ENCODE measurements at regions not wholly inside any gene's neighbourhood (a gene's known extent, or its start where the extent isn't known, plus 50 kb on each side); places are given as distances from the start of the nearest gene placed in this dataset.
A peak's percentile ranks its signal among the peaks of the same experiment; 100 is the strongest.
"Not testable (repeated sequence)": the region's sequence is repeated elsewhere in the genome, so short reads cannot be mapped to it uniquely, and the experiment has no call there.

DNA sequence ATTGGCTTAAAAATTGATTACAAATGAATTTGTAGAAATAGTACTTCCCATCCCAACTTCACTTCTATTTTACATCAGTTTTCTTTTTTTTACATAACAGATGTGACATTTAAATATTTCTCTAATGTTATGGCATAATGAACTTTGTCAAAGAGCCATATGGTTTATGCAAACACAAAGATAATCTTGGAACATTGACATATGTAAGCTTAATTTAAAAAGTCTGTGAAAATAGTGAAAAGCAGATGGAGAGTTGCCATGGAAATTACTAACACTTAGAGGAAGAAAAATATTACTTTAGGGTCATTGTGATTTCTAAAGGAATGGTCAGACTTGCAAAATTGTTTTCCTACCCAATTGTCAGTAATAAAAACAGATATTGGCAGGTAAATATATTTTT is 232.4 kb downstream of the AEBP2 start:
- DNase-seq = no peak

DNA sequence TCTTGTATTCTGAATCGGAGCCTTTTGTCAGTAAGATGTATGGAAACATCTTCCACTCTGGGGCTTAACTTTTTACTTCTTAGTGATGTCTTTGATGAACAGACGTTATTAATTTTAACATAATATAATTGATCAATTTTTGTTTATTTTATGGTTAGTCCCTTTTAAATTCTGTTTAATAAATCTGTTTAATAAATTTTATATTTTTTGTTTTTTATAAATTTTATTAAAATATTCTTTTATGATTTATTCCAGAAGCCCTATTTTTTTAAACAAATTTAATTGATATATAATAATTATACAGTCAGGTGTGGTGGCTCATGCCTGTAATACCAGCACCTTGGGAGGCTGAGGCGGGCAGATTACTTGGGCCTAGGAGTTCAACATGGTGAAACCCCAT is 235.1 kb downstream of the AEBP2 start:
- DNase-seq = no peak

DNA sequence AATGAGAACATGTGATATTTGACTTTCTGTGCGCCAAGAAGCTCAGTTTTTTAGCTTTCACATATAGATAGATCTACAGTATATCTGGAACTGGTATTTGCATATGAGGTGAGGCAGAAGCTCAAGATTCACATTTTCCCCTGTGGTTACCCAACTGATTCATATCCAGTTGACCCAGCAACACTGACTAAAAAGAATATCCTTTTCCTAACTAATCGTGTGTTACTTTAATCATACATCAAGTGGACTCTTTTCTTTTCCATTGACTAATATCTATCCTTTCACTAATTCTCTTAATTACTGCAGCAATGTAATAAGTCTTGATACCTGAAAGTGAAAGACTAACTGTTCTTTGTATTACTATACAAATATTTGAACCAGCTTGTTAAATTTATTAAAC is 236.1 kb downstream of the AEBP2 start:
- no peak for DNase-seq

DNA sequence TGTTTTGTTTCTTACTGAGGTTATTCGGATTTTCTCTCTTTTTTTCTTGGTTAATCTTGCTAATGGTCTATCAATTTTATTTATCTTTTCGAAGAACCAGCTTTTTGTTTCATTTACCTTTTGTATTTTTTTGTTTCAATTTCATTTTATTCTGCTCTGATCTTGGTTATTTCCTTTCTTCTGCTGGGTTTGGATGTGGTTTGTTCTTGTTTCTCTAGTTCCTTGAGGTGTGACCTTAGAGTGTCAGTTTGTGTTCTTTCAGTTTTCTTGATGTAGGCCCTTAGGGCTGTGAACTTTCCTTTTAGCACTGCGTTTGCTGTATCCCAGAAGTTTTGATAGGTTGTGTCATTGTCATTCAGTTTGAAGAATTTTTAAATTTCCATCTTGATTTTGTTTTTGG is 239.2 kb downstream of the AEBP2 start:
- not testable (repeated sequence) for DNase-seq

DNA sequence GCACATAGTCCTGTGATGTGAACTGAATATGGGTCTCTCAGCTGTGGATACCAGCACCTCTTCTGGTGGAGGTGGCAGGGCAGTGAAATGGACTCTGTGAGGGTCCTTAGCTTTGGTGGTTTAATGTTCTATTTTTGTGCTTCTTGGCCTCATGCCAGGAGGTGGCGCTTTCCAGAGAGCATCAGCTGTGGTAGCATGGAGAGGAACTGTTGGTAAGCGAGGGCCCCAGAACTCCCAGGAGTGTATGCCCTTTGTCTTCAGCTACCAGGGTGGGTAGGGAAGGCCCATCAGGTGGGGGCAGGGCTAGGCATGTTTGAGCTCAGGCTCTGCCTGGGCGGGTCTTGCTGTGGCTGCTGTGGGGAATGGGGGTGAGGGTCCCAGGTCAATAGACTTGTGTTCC is 241.7 kb downstream of the AEBP2 start:
- no peak for DNase-seq

DNA sequence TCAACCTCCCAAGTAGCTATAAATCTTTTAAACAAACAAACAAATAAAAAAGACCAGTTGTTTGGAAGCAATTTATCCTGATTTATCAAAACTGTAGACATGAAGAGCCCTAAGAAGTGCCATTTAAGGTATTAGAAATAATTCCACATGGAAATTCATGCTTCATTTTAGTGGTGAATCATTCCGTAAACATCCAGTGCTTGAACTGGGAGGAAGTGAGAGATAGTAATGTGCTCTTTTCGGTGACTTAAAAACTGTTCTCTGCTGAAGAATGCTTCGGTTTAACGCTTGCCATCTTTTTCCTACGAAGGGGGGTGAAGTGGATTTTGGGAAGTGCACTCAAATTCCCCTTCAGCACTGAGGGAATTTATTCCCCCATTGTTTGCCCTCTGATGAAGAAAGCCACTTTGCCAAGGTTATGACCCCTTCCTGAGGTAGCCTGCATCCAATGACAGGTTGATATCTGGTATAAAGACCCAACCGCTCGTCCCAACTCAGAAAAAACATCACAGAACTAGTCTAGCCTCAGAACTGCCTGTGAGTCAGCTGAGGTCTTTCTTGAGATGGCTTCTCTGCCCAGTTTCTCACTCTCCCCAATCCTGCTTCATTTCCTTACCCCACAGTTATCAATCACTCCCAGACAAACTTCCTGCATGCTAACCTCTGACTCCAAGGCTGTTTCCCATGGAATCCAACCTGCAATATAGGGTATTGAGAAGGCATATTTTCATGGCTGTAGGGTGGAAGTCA is 244.1 kb downstream of the AEBP2 start:
- DNase-seq = no peak

DNA sequence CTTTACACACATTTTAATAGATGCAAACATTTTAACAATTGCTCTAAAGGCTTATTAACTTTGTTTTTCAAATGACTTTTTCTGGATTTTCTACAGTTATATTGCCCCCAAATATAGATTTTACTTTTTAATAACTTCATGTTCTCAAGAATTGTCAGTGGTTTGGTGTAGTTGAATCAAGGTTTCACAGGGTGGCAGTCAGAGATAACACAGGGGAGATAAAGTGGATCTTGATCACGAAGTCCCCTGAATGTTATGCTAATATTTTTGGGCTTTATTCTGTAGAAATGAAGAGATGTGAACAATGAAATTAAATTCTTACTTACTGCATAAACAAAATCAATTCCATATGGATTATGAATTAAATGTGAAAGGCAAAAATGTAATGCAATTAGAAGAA is 248.1 kb downstream of the AEBP2 start:
- DNase-seq = no peak

DNA sequence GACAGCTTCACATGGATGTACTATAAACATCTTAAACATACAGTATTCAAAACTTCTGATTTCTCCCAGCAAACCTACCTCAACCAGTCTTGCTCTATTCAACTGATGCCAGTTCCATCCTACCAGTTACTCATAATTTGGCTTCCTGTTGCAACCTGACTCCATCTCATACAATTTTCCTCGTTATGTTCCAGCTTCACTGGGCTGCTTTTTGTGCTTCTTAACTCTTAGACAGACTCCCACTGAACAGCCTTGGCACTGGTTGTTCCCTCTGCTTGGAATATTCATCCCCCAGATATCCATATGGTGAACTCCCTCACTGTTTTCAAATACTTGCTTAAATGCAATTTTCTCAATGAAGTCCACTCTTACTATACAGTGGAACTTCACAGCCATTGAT is 249.2 kb downstream of the AEBP2 start:
- DNase-seq = no peak

DNA sequence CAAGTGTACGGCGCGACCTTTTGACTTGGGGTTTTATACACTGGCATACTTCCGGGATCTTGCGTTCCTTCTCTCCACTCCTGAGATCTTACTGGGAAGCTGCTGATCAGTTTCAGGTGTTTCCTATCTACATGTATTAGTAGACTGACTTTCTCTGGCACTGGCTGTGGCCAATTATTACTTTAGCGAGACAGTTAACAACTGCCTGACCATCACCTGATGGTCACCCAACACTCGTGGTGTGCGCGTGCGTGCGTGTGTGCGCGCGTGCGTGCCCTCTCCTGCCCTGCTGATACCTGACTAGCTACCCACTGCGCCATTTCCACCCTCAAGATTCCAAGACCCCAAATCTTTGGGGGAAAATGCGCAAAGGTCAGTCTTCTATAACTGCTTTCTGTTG is 249.9 kb downstream of the AEBP2 start:
- DNase-seq = no peak

DNA sequence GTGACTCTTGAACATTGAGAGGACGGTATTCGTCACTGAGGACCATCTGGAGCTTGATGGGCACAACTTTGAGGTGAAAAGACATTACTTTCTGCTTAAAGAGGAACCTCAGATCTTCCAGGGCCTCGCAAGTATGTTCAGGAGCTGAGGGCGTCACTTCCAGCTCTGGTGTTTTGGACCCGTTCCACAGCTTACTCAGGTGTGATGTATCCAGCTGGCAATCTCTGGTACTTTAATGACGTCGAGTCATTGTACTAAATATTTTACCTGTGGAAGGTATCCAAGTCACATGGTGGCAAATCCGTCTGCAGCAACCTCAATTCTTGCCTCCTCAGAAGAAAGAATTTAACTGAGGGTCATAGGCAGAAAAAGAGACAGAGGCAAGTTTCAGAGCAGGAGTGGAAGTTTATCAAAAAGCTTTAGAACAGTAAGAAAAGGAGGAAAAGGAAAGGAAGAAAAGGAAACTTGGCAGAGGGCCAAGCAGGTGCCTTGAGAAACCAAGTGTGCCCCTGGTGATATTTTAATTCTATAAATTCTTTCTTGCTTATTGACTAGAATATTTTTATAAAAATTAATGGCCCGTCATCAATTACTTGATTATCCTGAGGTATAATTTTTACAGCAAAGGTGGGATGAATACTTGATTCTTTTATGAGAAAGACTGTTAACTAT is 250.6 kb downstream of the AEBP2 start:
- no peak for DNase-seq

DNA sequence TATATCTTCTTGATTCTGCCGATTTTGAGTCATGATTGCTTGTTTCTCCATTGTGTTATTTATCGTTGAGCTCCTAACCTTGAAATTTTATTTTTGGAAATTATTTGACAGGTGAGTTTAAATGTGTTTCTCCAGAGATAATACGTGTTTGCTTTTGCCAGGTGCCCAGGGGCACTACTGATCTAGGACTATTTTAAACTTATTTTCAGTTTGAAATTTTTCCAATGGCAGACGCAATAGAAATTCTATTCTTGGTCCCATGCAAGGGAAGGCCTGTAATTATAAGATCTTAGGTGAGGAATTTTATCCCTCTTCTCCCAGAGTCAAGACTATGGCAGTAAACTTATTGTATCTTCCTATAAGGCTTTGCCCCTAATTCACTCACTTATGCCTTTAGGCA is 252.8 kb downstream of the AEBP2 start:
- no peak for DNase-seq

DNA sequence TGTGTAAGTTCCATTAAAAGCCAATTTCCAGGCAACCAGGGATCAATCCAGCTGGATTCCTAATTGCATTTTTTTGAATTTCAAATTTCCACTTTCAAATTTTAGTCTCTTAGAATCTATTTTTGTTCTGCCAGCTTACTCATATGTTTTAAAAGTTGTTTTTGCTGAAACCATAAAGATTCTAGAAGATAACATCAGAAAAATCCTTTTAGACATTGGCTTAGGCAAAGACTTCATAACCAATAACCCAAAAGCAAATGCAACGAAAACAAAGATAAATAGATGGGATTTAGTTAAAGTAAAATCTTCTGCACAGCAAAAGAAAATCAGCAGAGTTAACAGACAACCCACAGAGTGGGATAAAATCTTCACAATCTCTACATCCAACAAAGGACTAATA is 253.3 kb downstream of the AEBP2 start:
- DNase-seq = no peak

DNA sequence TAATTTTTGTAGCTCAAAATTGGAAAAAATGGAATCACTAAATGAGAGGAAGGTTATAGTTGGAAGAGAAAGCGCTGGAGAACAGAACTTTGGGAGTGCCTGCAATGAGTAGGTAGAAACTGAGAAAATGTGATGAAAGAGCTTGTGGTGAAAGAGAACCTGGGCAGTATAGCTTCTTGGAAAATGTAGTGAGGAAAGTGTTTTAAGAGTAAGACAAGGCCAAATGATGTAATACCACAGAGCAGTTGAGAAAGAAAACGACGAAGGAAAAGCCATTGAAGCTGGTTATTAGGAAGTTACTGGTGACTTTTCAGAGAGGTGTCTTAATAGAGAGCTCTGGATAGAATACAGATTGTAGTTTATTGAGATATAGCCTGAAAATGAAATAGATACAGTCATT is 255.3 kb downstream of the AEBP2 start:
- no peak for DNase-seq

DNA sequence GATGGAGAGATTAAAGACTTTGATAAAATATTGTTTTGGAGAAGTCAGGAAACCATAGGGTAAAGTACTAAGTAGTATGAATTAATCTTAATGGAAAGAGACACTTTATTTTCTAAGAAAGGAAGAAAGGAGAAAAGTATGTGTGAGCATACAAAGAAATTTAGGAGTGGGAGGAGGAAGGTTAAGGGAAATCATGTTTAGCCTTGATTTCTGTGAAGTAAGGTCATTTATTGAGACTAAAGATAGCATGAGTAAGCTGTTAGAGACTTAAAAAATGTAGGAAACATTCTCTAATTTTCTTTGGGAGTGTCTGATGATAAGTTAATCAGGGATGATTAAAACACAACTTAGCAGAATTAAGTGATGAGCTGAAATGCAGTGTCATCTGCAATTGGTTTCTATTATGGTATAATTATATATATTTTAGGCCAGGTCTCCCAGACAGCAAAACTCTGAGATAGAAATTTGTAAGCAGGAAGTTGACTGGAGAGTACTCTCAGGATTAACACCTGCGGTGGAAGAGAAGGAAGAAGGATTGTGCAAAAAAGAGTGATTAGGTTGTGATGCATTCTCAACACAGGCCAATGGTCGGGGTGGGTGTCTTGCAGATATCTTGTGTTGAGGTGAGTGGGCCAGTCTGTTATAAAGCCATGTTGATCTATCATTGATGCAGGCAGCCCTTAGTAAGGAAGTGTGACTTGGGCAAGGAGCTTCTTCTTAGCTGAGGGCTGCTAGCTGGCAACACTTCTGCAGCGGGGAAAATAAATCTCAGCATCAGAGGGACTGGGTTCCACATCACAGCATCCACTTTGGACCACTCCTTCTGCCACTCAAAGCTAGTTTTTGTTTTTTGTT is 256.2 kb downstream of the AEBP2 start:
- no peak for DNase-seq

DNA sequence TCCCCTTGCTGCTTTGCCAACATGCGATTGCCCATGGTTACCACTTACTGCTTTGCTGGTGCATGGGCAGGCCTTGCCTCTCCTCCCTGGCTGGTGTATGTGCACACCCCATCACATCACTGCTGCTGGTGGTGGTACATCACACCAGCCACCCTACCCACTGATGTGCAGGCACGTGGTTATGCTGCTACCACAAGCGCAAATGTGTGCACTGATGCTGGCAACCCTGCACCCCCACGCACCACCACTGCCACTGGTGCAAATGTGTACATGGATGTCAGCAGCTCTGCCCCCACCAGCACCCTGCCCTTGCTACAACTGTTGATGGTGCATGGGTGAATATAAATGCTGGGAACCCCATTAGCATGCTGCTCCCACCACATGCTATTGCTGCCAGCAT is 261.7 kb downstream of the AEBP2 start:
- no peak for DNase-seq

DNA sequence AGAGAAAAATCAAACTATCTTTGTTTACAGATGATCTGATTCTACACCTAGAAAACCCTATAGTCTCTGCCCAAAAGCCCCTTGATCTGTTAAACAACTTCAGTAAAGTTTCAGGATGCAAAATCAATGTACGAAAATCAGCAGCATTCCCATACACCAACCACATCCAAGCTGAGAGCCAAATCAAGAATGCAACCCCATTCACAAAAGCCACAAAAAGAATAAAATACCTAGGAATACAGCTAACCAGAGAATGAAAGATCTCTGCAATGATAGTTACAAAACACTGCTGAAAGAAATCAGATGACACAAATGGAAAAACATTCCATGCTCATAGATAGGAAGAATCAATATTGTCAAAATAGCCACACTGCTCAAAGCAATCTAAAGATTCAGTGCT is 265.7 kb downstream of the AEBP2 start:
- DNase-seq = no peak

DNA sequence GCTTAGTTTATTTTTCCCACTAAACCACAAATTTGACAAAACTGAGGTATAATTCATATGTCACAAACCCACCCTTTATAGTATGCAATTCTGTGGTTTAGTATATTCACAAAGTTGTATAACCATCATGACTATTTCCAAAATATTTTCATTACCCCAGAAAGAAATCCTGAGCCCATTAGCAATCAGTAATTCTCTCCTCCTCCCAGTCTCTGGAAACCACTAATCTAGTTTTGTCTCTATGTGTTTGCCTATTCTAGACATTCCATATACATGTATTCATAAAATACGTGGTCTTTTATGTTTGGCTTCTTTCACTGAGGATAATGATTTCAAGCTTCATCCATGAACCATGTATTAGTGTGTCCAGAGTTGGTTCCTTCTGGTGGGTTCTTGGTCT is 267.6 kb downstream of the AEBP2 start:
- no peak for DNase-seq

DNA sequence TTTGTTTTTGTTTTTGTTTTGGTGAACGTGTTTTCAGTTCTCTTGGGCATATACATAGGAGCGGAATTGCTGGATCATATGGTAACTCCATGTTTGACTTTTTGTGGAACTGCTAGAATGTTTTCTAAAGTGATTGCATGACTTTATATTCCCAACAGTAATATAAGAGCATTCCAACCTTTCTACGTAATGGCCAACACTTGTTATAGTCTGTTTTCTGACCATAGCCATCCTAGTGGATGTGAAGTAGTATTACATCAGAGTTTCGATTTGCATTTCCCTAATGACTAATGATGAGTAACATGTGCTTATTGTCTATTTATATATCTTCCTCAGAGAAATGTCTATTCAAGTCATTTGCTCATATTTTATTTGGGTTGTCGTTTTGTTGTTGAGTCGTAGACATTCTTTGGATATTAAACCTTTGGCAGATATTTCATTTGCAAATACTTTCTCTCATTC is 268.7 kb downstream of the AEBP2 start:
- DNase-seq = no peak

DNA sequence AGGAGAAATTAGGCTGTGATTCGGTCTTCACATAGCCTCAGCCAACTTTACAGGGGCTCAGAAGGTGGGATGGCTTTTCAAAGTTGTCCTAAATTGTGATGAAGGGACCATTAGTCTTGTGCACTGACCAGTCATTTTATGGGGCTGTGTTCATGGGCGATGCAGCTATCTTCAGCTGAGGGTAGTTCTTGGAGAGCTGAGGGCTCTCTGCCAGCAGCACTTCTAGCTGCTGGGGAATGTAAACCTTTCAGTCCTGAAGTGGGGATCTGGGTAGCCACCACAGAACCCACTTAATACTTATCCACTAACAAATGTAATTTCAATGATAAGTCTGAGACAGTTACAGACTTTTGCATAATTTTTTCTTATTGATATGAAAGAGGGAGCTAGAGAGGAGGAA is 270.6 kb downstream of the AEBP2 start:
- DNase-seq = no peak

DNA sequence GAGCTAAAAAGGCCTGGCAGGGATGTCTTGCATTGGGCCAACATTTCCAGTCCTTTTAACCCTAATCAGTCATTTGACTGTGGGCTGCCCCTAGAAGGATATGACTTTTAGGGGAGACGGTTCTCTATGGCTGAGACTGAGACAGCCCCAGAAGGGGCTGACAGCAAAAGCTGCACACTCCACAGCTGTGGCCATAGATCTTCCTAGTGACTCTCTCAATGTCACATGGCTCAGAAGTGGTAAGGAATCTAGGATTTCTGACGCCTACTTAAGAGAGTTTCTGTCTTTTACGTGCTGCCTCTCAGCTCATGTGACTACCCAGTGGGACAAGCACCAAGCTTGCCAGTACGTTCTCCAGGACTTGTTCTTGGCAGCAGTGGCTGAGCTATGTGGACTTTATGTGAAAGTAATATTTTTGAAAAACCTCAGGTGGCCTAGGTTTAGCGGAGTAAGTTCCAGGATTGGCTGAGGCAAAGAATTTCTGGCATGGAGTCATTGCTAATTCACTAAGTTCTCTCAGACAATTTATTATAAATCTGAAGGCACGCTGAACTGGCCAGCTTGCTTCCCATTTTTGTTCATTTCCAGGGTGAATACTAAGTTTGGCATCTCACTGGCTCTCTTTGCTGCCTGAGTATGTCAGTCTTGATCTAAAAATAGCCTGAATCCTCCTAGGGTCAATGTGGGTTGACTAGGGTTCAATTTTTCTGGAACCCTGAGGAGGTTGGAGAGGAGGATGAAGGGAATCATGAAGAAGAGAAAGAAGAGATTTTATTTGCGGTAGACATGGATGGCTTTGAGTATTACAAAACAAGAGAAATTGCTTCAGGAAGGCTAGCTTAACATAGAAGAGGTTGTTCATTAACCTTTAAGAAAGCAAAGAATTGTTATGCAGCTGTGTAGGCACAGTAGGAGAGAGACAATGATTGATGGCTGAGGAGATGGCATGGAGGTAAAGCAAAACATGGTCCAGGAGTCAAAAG is 271.8 kb downstream of the AEBP2 start:
- DNase-seq = peak; percentile 60

DNA sequence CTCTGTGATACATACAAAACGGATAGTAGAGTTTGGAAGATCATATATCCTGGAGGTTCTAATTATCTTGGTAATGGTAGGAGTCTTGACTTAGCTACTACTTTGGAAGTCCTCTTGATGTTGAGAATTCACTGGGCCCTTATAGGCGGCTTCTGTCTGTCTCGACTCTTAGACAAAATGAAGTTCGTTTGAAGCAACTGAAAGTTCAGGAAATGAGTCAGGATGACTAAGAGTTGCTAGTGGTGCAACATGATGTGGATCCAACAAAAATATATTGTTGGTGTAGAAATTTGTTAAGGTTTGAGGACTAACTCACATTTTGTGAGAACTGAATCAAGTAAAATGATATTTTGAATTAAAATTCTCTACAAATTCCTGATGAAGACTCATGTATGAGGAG is 272.7 kb downstream of the AEBP2 start:
- no peak for DNase-seq

DNA sequence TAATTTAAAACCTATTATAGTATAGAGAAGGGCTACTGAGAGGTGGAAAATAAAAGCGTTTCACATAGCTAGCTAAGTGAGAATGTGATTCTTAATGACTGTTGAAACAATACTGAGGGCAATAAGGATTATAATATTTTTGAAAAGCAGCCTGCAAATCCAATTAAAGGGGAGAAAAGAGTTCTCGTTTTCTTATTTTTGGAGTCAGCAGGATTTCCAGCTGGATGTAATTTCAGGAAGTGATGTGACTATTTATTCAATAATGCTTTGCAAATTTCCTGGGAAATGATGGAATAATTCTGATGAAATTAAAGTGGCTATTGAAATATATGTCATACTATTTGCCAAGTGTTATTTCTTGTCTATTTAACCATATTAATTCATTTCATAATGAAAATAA is 279.1 kb downstream of the AEBP2 start:
- DNase-seq = no peak

DNA sequence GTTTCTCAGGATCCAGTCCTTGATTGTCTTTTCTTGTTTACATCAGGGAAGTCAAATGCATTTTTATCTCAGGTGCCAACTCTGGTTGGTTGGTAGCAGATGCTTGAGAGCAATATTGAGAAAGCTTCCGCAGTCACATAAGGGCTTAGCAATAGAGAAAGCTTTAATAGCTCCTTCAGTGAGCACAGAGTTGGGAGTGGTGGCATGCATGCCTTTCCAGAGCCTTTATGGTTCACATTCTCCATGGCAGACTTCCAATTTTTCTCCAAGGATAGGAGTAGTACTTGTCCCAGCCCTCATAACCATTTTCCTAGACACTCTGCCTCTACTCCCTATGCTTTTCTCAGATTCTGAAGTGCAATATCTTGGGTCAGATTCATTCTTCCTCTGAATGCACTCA is 280.4 kb downstream of the AEBP2 start:
- DNase-seq = no peak
